COR-L47 (cell line): ENCODE measurements at regions not wholly inside any gene's neighbourhood (a gene's known extent, or its start where the extent isn't known, plus 50 kb on each side); places are given as distances from the start of the nearest gene placed in this dataset.

Experiments
- DNase-seq: peaks from one replicate; lab custom pipeline; 2025; lab: John Stamatoyannopoulos, UW

DNA sequence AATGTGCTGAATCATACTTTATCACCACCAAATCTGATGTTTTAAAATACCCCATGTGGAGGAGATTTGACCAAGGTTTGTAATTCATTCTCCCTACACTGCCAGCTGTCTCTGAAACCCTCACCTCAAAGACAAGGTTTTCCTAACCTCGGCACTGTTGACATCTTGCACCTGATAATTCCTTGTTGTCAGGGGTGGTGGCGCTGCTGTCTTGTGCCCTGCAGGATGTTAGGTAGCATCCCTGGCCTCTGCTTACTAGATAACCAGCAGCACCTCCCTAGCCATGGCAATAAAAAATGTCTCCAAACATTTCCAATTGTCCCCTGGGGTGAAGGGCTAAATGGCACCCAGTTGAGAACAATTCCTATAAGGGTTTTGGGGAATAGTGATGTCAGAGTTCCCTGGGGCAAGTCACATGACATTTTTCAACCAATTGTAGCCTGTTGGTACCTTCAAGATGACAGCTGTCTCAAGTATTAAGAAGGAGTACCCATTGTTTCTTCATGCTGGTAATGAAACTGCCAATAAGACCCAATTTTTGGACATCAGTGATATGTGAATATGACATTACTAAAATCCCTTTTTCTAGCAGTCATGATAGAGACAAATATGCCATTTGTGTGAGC, 160.6 kb upstream of the PLCXD3 start:
- DNase-seq = no peak

DNA sequence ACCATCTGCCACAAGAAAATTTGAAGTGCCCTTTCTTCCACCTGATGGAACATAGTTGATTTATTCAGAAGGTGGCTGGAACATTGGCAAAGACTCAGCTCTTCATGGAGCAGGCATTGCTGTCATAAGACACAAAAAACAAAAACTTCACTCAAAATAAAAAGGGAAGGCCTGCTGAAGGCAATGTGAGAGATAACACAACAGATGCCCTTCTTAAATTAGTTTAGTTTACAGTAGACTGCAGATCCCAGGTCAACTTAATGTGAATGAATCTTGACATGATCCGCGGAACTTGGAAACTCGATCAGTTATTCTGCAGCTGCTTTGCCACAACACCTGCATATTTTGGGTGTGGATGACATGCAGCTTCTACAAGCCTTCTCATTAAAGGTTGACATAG, 159.8 kb upstream of the PLCXD3 start:
- no peak for DNase-seq

DNA sequence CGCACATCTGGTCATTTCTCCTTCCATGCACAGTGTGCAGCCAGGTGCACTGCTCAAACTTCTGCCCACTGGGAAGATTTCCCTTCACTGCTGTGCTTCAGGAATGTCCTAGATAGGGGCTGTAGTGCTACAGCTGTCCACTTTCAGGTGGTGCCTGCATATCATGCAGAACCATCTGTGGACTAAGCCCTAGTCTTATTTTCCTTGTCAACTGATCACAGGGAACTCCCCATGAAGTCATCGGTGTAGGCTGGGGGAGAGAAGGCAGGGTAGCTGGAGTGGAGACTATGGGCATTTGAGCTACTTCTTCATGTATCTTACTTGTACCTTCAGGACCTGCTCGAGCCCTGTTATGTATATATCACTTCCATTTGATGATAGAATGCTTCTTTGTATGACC, 150.9 kb upstream of the PLCXD3 start:
- no peak for DNase-seq

DNA sequence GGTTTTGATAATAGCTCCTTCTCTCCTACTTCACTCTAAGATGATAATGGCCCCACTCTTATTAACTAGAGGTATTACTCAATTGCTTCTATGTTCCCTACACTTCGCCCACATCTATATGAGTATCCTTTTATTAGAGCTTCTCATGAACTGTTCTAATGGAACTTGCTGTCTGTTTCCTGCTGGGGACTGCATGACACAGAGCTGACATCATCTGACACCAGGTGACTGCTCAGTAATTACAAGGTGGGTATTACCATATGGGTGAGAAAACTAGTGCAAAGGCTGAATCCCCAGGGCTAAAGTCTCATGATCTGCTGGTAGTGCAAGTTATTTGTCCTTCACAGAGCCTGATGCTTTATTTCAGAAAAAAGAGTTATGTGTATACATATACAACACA, 146.2 kb upstream of the PLCXD3 start:
- DNase-seq = no peak

DNA sequence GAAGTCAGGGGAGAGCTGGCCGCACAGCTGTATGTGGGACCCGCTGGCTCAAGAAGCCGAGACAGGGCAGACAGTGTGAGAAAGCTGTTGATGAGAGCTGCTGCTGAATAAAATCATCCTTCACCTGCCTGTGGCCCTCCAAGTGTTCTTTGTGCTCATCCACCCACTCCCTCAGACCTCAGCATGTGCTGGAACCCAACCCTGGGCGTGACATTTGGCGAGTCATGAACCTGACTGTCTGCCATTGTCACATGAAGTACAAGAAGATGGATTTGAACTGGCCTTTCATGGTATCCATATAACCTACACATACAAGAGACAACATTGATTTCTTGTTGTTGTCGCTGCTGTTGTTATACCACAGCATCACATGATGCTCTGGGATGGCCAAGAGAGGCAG, 139.7 kb upstream of the PLCXD3 start:
- DNase-seq = no peak

DNA sequence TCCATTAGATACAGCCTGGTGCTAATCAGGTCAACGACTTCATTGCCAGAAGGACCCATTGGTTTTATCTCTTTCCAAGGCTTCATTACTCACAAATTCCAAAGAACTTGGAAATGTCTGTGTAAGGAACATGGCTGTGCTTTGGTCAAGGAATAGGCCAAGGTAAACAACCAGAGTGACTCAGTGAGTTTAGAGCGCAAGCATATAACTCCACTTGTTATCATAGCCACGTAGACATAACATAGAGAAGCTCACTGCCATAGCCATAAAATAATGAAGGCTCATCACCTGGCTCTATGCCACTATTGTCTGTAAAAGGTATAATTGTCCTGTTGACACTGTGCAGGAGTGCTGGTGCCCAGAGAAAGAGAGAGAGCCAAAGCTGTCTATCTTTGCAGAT, 139.3 kb upstream of the PLCXD3 start:
- DNase-seq = peak; percentile 47

DNA sequence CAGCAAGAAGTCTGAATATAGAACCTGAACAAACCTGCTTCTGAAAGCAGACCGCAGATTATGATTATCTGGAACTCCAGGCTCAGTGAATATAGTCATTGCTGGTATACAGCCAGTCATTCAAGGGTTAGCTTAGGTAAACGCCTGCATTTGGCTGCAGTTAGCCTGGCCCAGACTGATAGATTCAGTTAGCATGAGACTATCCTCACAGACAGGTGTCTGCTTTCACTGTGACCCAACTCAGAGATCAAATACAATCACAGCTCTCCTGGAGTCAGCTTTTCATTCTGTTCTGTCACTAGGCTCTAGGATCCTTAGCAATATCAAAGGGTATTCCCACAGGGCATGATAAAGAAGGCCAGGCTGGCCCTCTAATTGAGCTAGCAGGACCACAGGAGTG, 138.6 kb upstream of the PLCXD3 start:
- no peak for DNase-seq

DNA sequence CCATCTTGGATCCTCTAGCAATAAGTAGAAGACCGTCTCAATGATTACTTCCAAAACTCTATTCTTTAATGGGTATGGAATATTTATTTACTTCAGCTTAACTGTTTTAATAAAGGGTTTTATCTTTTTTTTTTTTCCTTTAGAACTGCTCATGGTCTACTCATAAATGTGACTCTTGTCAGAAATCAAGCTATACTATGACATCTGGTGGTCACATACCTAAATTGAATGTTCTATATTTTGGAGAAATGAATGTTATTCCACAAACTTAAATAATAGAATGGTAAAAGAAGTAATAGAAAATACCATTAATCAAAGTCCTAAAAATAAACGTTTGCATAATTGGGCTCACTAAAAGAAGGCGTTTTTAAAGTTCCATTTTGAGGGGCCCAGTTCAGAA, 131.2 kb upstream of the PLCXD3 start:
- DNase-seq = no peak

DNA sequence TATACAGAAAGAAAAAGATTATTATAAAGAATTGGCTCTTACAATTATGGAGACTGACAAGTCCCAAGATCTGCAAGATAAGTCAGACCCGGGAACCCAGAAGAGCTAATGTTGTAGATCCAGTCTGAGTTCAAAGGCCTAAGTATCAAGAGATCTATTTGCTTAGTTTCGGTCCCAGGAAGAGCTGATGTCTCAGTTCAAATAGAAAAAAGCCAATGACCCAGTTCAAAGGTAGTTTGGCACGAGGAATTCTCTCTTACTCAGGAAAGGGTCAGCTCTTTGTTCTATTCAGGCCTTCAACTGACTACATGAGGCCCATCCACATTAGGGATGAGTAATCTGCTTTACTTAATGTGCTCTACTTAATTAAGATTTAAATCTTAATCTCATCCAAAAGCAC, 128.3 kb upstream of the PLCXD3 start:
- DNase-seq = no peak

DNA sequence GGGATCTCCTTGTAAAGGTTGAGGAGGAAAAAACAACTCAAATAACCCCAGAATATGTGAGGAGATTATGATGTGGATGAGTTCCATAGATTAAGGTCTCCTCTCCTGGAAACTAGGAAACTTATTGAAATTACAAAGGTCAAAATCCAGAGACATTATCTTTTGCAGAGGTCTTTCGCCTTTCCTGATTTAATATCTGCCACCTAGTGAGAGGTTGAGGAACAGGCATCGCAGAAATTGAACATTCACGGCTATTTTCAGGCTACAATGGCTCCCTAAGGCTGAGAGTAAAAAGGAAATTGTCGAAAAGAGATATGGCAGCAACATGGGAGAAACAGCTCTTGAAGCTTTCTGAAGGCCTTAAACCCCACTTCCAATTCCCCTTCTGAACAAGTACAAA, 127.5 kb upstream of the PLCXD3 start:
- no peak for DNase-seq

DNA sequence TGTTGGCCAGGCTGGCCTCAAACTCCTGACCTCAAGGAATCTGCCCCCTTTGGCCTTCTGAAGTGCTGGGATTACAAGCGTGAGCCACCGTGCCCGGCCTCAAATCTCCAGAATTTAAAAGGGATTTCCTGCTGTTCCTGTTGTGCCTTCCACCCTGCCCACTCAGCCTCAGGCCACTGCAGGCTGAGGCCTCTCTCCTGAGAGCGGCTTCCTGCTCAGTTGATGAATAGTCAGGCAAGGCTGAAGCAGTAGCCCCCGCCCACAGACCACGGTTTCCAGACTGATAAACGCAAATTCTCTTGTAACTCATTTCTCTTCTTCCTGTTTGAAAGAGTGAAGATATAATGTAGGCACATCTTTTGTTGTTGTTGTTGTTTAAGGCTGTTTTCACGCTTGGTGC, 127.0 kb upstream of the PLCXD3 start:
- no peak for DNase-seq

DNA sequence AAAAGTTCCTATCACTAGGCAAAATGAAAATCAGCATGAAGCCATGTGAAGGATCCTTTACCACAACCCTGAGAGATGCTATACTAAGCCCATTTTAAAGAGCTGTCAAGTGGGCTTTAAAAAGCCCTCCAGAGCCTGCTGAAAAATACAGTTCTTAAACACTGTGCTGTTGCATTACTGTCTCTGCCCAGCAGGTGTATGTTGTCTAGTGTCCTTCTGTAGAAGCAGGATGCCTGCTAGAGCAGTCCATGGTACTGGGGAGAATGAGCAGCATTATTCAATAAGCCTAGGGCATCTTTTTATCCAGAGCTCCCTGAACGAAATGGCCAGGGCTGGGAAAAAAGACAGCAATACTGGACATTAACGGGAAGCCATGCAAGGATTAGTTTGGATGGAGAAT, 126.2 kb upstream of the PLCXD3 start:
- DNase-seq = no peak

DNA sequence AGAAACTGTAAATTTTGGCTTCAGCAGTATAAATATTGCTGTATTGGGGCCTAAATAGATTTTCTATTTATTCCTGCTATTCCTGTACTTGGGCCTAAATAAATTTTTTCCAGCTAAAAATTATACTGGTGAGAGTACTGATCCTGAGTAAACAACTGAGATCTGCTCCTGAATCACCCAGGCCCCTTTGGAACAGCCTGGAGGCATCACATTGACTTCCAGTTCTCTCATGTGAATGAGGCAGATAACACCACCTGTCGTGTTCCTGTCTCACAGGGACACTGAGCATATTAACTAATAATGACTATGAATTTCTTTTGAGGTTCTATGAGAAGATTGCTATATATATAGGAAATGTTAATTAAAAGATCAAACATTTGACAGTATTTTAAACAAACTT, 119.5 kb upstream of the PLCXD3 start:
- no peak for DNase-seq

DNA sequence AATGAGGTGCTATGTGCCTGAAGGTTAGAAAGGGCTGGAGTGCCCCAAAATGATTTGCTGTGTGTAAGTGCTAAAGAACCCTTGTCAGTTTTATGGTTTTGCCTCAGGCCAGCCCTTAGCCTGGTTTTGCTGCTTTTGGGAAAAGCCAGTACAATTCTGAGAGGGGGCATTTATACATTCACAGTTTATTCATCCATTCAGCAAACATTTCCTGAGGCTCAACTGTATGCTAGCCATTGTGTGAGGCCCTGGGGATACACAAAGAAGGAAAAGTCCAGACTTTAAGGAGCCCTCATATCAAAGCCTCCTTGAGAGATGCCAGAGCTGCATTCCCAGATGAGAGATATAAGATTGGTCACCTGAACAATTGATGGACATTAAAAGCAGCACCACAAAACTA, 115.2 kb upstream of the PLCXD3 start:
- DNase-seq = no peak

DNA sequence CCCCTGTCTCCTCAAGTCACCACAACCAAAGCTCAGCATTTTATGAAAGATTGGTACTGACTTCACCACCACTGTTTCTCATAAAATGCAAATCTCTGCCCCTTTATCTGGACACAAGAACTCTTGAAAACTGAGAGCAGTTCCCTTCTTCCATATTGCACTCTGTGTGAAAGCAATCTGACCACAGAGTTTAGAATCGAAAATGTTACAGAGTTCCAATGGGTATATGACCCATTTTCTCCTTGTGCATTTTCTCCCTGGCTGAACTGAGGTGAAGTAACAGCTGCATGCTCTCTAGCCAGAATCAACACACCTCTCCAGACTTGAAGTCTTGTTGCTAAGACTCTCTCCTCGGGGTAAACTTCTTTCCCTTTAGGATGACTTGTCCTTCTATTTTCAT, 111.0 kb upstream of the PLCXD3 start:
- DNase-seq = no peak

DNA sequence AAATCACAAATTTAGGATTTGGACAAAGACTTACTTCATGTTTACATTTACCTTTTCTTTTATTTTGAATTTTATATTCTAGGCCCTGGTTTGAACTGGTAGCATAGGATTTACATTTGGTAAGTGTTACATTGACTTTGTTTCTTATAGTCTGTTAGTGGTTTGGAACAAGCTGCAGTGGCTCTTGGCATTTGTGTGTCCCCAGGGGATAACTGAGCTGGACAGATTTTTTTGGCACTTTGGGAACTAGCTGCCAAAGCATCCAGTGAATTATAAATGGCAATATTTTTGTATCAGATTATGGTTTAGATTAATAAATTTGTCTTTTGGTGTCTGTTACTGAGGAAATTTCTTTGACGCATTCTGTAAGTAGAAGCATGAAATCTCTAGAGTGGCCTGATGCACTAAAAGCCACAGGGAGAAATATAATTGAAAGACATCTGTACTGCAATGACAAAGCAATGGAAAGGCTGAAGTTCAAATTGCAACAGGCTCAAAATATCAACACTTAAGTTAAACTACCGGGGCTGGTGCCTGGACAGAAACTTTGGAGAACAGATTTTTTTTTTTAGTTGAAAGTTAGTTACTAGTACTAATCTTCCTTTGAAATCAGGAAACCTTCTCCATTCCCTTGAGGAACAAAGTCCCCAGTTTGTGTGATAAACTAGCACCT, 107.6 kb upstream of the PLCXD3 start:
- no peak for DNase-seq

DNA sequence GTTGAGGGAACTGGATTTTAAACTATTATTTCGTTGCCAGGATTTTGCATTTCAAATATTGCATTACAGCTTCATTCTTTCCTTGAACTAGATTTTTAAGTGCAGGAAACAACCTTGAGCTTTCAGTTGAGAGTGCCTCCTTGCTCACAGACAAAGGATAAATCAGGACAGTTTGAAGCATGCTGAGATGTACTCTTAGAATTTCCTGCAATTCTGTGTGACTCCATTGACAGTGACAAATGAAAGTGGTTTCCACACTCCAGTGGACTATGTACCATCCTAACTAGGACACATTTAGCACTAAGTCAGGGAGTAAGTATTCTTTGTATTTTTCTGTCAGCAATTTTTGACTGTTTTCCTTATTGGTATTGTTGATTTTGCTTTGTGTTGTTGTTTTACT, 100.0 kb upstream of the PLCXD3 start:
- DNase-seq = no peak

DNA sequence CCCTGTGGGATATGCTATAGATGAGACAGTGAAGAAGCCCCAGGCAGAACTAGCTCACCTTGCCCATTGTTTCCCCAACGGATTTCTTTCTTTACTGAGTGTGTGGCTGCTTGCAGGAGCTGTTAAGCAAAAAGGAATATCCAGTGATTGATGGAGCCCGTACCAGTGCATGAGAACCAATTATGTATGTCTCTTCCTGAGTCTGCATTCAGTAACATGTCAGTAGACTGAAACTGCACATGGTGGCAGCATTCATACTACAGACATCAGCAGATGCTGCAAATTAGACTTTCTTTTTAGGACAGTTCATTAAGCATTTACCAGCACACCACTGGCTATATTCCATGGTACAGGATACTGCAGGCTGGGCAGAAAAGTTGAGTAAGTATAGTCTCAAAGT, 90.3 kb upstream of the PLCXD3 start:
- no peak for DNase-seq

DNA sequence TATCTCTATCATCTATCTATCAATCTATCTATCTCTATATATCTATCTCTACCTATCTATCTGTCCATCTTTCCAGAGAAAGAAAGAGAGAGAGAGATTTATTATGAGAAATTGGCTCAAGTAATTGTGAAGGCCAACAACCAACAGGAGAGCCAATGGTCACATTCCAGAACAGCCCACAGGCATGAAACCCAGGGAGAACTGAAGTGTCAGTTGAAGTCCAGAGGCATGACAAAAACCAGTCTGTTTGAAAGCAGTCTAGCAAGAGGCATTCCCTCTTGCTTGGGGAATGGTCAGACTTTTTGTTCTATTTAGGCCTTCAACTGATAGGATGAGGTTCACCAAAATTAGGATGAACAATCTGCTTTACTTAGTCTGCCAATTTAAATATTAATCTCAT, 87.6 kb upstream of the PLCXD3 start:
- no peak for DNase-seq

DNA sequence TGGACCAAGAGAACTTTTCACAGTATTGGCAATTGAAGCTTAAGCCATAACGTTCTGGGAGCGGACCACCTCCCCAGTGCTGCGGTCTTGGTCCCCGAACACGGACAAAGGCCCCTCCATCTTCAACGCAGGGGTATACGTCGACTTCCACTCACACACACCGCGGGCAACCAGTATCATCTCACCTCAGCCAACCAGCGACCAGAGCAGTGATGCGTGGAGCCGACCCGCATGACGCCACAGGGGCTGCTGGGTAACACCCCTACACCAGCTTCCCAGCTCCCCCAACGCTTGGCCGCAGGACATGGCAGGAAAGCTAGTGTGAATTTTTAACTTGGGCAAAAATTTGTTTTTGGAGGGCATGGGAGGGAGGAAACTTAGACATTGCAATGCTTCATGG, 77.3 kb upstream of the PLCXD3 start:
- no peak for DNase-seq

DNA sequence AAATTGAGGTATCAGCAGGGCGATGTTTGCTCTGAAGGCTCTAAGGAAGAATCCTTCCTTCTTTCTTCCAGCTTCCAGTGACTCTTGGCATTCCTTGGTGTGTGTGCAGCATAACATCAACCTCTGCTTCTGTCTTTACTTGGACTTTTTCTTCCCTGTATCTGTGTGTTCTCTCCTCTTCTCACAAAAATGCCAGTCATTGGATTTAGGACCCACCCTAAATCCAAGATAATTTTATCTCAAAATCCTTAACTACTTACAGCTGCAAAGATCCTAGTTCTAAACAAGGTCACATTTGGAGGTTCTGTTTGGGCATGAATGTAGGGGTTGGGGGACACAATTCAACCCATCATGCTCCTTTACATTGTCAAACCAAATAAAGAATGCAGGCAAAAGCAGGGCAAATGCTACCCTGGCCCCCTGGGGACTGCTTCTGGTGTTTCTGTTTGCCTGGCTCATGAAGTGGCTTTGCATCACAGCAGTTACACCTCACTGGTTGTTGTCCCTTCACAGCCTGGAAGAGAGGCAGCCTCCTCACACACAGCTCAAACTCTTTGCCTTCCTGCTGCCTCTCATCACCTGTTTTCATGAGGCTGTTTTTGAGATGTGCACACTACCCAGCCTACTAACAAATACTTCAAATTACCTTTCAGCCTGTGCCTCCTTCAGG, 64.8 kb upstream of the PLCXD3 start:
- DNase-seq = no peak

DNA sequence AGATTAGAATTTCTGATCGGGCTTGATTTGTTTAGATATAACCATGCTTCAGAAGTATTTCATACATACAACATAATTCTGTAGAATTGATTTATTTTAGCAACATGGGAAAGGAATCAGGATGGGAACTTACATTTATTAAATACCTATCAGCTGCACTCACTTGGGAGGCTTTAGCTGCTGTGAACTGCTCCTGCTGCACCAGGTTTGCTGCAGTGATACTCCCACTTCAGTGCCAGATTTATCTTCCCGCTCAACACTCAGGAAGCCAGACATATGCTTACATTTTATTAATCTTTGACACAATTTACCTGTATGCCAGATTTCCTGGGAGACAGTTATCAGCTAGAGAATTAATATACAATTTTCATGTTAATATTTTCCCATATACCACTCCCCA, 64.0 kb upstream of the PLCXD3 start:
- no peak for DNase-seq
